ENCODE measurements at regions not wholly inside any gene's neighbourhood (a gene's known extent, or its start where the extent isn't known, plus 50 kb on each side); places are given as distances from the start of the nearest gene placed in this dataset.
"Not testable (repeated sequence)": the region's sequence is repeated elsewhere in the genome, so short reads cannot be mapped to it uniquely, and the experiment has no call there.

GRCh38 chr2:4221845-4222244 is 518.5 kb downstream of the DCDC2C start:
- DNase-seq (ENCODE audit: low spot score) (no peak), FAIRE-seq (no peak), ATAC-seq (no peak)
- H4K20me1 ChIP-seq (ENCODE audit: insufficient read depth, low read length): no peaks in the 10 kb centered on the region
- no peak overlapping the region for H3K4me2 ChIP-seq (ENCODE audit: low read depth, low read length)
- H3K9me3 ChIP-seq (ENCODE audit: low read length): peaks cover 50% of the 10 kb centered on the region
- no peak overlapping the region for H3K9ac ChIP-seq (ENCODE audit: insufficient read depth, low read depth, low read length)
- no peaks in the 10 kb centered on the region for H3K36me3 ChIP-seq (replicated peaks in 1 of 2; ENCODE audit: control insufficient read depth in 1 of 2, insufficient read depth in 2 of 2, low read length in 2 of 2)
- POLR2A ChIA-PET: no interaction called here
- no peak overlapping the region for H2AFZ ChIP-seq (ENCODE audit: low read length)
- intact Hi-C loops (cut with micrococcal nuclease; ENCODE audit: unreplicated experiment): no loop called here
- TF ChIP-seq, protein P1, sequence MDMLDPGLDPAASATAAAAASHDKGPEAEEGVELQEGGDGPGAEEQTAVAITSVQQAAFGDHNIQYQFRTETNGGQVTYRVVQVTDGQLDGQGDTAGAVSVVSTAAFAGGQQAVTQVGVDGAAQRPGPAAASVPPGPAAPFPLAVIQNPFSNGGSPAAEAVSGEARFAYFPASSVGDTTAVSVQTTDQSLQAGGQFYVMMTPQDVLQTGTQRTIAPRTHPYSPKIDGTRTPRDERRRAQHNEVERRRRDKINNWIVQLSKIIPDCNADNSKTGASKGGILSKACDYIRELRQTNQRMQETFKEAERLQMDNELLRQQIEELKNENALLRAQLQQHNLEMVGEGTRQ (IDR thresholded peaks at IDR 0.05; ENCODE audit: low read depth, low read length): 0 out of 2 replicates have a peak, but pooled peaks have one; percentile 16
- TF ChIP-seq, protein P1 (CRISPR knock-in tag; IDR thresholded peaks at IDR 0.05; ENCODE audit: borderline replicate concordance): no peak
- TF ChIP-seq ZNF75D (CRISPR knock-in tag; IDR thresholded peaks at IDR 0.05; ENCODE audit: borderline replicate concordance): no peak
- no peak for TF ChIP-seq FOXO1 (CRISPR knock-in tag; IDR thresholded peaks at IDR 0.05)
- peak; percentile 59; the same call in 1 of the 2 replicates for TF ChIP-seq RAD51 (IDR thresholded peaks at IDR 0.05; ENCODE audit: borderline replicate concordance)
- no peaks in the 10 kb centered on the region for H3K79me2 ChIP-seq (ENCODE audit: insufficient read depth, low read length)
- H3K4me1 ChIP-seq (ENCODE audit: insufficient read depth, low read length): no peaks in the 10 kb centered on the region
- BruUV-seq (replicated peaks): no TSS peak
- WGBS (ENCODE audit: low lambda C conversion rate): 12% methylated on average over 6 of the region's 6 CpGs
- H3K27me3 ChIP-seq (ENCODE audit: control insufficient read depth in 1 of 2, insufficient read depth in 2 of 2, low read length in 2 of 2): no peaks in the 10 kb centered on the region
- H3K4me3 ChIP-seq (replicated peaks in 1 of 3; ENCODE audit: insufficient read depth in 1 of 3, low read depth in 2 of 3, low read length in 3 of 3): no peak overlapping the region
- H3K27ac ChIP-seq (ENCODE audit: extremely low read length, insufficient read depth, low read length): no peak overlapping the region
- in situ Hi-C loops (cut with HindIII; ENCODE audit: extremely low pct_ligation_motif_present, low pct_unique_long_range_greater_than_20kb): no loop called here
- CTCF ChIA-PET (ENCODE audit: low intra/inter-chr PET ratio, low total read pairs): no interaction called here

DNA sequence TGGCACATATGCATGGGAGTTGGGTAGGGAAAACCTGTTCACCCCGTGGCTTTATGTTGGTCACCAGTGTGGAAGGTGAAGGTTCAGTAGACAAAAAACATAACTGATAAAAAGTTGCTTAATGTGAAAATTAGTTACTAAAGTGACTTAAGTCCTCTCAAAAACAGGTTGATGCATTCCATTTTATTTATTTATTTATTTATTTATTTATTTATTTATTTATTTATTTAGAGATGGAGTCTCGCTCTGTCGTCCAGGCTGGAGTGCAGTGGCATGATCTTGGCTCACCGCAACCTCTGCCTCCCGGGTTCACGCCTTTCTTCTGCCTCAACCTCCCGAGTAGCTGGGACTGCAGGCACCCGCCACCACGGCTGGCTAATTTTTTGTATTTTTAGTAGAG is 541.0 kb downstream of the DCDC2C start:
- H3K36me3 ChIP-seq (replicated peaks in 1 of 2; ENCODE audit: control insufficient read depth in 1 of 2, insufficient read depth in 2 of 2, low read length in 2 of 2); H4K20me1 ChIP-seq (ENCODE audit: insufficient read depth, low read length); CTCF ChIA-PET (ENCODE audit: low intra/inter-chr PET ratio, low total read pairs); ATAC-seq; intact Hi-C loops (cut with micrococcal nuclease; ENCODE audit: unreplicated experiment); H3K9ac ChIP-seq (ENCODE audit: insufficient read depth, low read depth, low read length); H3K27me3 ChIP-seq (ENCODE audit: control insufficient read depth in 1 of 2, insufficient read depth in 2 of 2, low read length in 2 of 2); FAIRE-seq; H3K4me3 ChIP-seq (replicated peaks in 1 of 3; ENCODE audit: insufficient read depth in 1 of 3, low read depth in 2 of 3, low read length in 3 of 3); H2AFZ ChIP-seq (ENCODE audit: low read length); BruUV-seq (replicated peaks); H3K4me2 ChIP-seq (ENCODE audit: low read depth, low read length); POLR2A ChIA-PET; H3K4me1 ChIP-seq (ENCODE audit: insufficient read depth, low read length); in situ Hi-C loops (cut with HindIII; ENCODE audit: extremely low pct_ligation_motif_present, low pct_unique_long_range_greater_than_20kb); DNase-seq (ENCODE audit: low spot score); H3K79me2 ChIP-seq (ENCODE audit: insufficient read depth, low read length); H3K27ac ChIP-seq (ENCODE audit: extremely low read length, insufficient read depth, low read length): not testable (repeated sequence)
- WGBS (ENCODE audit: low lambda C conversion rate): 47% methylated on average over 9 of the region's 9 CpGs
- H3K9me3 ChIP-seq (ENCODE audit: low read length): peaks cover 41% of the 10 kb centered on the region
